Esophagus (tissue), 2 donors: ENCODE measurements at regions not wholly inside any gene's neighbourhood (a gene's known extent, or its start where the extent isn't known, plus 50 kb on each side); places are given as distances from the start of the nearest gene placed in this dataset.
"Not testable (repeated sequence)": the region's sequence is repeated elsewhere in the genome, so short reads cannot be mapped to it uniquely, and the experiment has no call there.

Source experiments
- H3K27ac ChIP-seq, 2 donors: one replicate each; pipeline ENCODE4 v1.5.1; 2013; ENCODE audit warnings: low read depth in 2 of 2, mild to moderate bottlenecking in 2 of 2, inconsistent platforms in 1 of 2, low read length in 1 of 2, moderate library complexity in 1 of 2
- H3K27me3 ChIP-seq, 2 donors: one replicate each; pipeline ENCODE4 v1.6.1; 2013; ENCODE audit warnings: low read length in 2 of 2, control low read depth in 1 of 2, mild to moderate bottlenecking in 1 of 2; ENCODE audit not compliant: insufficient read depth in 2 of 2, control insufficient read depth in 1 of 2
- H3K36me3 ChIP-seq, 2 donors: one replicate each; pipeline ENCODE4 v1.6.1; 2013; ENCODE audit warnings: low read length in 1 of 2; ENCODE audit not compliant: control insufficient read depth in 2 of 2, insufficient read depth in 2 of 2
- H3K4me1 ChIP-seq, 2 donors: one replicate each; pipeline ENCODE4 v1.6.1; 2013; ENCODE audit warnings: low read length in 1 of 2; ENCODE audit not compliant: control insufficient read depth in 2 of 2, insufficient read depth in 2 of 2
- H3K4me3 ChIP-seq, 2 donors: one replicate each; pipeline ENCODE4 v1.5.1; 2013; ENCODE audit warnings: low read length in 2 of 2, mild to moderate bottlenecking in 2 of 2, low read depth in 1 of 2, moderate library complexity in 1 of 2
- H3K9me3 ChIP-seq, 2 donors: one replicate each; pipeline ENCODE4 v1.6.1; 2013; ENCODE audit warnings: mild to moderate bottlenecking in 2 of 2, low read depth in 1 of 2, low read length in 1 of 2, moderate library complexity in 1 of 2; ENCODE audit not compliant: control insufficient read depth in 2 of 2, insufficient read depth in 1 of 2
- WGBS, 2 donors: extraction: QIAGEN DNeasy Blood & Tissue Kit; methylation state at CpG; one replicate each; pipeline ENCODE4 v1.1.7; 2013; 5-methylcytosine and 5-hydroxymethylcytosine counted together
- donor health status: healthy with polysubstance abuse.
- donor health status: Bipolar disorder and iron deficiency.

DNA sequence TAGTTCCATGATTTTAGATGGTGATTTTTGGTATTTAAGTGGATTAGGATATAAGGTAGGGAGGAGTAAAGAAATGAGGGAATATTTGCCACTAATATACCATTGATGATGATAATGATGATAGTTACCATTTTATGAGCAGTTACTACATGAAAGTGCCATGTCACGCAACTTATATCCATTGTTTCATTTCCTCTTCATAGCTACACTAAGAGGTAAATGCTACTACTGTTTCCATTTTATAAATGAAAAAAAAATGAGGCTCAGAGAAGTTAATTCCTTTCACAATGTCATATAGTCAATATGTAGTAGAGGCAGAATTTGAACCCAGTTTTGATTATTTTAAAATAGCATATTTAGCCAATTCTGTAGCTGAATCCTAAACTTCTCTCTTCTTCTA is 112.2 kb upstream of the ADRA1B start:
- Histone ChIP-seq H3K9me3 (no peaks in the 10 kb centered on the region), H3K27ac (no peak overlapping the region), H3K27me3 (no peaks in the 10 kb centered on the region), H3K36me3 (no peaks in the 10 kb centered on the region), H3K4me1 (no peaks in the 10 kb centered on the region), H3K4me3 (no peak overlapping the region)
- 94 to 97% methylated on average over 1 of the region's 1 CpG for WGBS, 2 donors

DNA sequence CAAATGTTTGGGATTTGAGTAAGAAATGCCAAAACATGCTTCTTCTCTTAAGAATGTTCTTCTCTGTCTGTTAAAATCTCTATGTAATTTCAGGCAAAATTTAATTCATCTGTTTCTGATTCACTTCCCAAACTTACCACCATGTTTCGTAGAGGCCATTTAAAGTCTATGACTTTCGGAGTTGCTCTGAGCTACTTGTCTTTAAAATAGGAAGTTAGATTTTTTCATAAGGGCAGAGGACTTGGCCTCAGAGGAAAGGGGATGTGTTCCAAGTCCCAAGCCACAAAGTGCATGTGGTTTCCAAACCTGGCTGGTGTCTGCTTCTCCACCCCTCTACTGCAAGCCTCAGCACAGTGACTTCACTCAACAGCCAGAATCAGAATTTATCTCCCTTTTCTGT is 111.3 kb upstream of the ADRA1B start:
- 67 to 71% methylated on average over 2 of the region's 2 CpGs for WGBS, 2 donors
- H3K9me3 ChIP-seq = no peaks in the 10 kb centered on the region

DNA sequence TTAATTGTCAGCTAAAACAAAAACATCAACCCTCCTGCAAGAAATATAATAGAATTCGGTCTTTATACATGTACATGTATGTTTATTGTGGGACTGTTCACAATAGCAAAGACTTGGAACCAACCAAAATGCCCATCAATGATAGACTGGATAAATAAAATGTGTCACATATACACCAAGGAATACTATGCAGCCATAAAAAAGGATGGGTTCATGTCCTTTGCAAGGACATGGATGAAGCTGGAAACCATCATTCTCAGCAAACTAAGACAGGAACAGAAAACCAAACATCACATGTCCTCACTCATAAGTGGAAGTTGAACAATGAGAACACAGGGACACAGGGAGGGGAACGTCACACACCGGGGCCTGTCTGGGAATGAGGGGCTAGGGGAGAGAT is 109.1 kb upstream of the ADRA1B start:
- not testable (repeated sequence) for H3K4me1 ChIP-seq, H3K27ac ChIP-seq, H3K4me3 ChIP-seq, H3K27me3 ChIP-seq, H3K36me3 ChIP-seq, H3K9me3 ChIP-seq
- WGBS, 2 donors = 90 to 96% methylated on average over 3 of the region's 3 CpGs

More for the DNA sequence above, 111.3 kb upstream of the ADRA1B start:
- no peaks in the 10 kb centered on the region for H3K36me3 ChIP-seq
- H3K4me3 ChIP-seq = no peak overlapping the region
- no peaks in the 10 kb centered on the region for H3K4me1 ChIP-seq
- H3K27ac ChIP-seq = no peak overlapping the region
- H3K27me3 ChIP-seq = no peaks in the 10 kb centered on the region

DNA sequence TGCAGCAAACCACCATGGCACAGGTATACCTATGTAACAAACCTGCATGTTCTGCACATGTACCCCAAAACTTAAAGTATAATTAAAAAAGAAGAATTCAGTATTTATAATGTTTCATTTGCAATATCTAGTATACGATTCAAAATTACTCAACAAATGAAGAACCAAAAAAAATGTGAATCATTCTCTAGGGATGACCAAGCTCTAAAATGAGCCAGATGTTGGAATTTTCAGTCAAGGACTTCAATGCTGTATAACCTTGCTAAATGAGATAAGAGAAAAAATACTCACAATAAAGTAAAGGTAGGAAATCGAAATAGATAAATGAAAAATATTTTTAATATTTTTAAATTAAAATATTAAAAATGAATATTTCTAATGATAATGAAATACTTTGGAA is 108.7 kb upstream of the ADRA1B start:
- Histone ChIP-seq H3K36me3 (no peaks in the 10 kb centered on the region), H3K9me3 (no peaks in the 10 kb centered on the region), H3K27me3 (no peaks in the 10 kb centered on the region), H3K4me3 (no peak overlapping the region), H3K27ac (no peak overlapping the region), H3K4me1 (no peaks in the 10 kb centered on the region)
- WGBS, 2 donors = 77 to 86% methylated on average over 2 of the region's 2 CpGs

DNA sequence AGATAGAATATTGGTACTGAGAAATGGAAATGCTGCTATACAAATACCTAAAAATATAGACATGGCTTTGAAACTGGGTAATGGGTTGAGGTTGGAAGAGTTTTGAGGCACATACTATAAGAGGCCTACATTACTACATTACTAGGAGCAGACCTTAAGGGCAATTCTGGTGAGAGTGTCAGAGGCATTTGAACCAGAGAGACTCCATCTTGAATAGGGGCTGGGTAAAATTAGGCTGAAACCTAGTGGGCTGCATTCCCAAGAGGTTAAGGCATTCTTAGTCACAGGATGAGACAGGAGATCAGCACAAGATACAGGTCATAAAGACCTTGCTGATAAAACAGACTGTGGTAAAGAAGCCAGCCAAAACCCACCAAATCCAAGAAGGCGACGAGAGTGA is 104.6 kb upstream of the ADRA1B start:
- 79 to 88% methylated on average over 2 of the region's 2 CpGs for WGBS, 2 donors
- Histone ChIP-seq H3K36me3 (no peaks in the 10 kb centered on the region), H3K27ac (no peak overlapping the region), H3K9me3 (no peaks in the 10 kb centered on the region), H3K4me1 (no peaks in the 10 kb centered on the region), H3K4me3 (no peak overlapping the region), H3K27me3 (no peaks in the 10 kb centered on the region)

DNA sequence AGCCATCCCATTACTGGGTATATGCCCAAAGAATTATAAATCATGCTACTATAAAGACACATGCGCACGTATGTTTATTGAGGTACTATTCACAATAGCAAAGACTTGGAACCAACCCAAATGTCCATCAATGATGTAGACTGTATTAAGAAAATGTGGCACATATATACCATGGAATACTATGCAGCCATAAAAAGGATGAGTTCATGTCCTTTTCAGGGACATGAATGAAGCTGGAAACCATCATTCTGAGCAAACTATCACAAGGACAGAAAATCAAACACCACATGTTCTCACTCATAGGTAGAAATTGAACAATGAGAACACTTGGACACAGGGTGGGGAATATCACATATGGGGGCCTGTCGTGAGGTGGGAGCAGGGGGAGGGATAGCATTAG is 103.5 kb upstream of the ADRA1B start:
- not testable (repeated sequence) for H3K9me3 ChIP-seq, H3K36me3 ChIP-seq

DNA sequence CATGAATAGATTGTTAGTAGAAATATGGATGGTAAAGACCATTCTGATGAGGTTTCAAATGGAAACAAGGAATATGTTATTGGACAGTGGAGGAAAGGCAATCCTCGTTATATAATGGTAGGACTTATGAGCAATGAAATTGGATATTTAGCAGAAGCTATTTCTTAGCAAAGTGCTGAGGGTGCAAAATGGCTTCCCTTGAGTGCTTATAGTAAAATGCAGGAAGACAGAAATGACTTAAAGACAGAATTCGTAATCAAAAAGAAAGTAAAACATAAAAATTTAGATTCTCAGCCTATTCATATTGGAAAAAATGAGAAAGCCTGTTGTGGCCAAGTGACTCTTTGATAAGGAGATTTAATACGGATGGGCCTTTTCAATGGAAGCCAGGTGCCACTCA is 102.1 kb upstream of the ADRA1B start:
- 74 to 77% methylated on average over 3 of the region's 3 CpGs for WGBS, 2 donors
- Histone ChIP-seq H3K4me1 (no peaks in the 10 kb centered on the region), H3K36me3 (no peaks in the 10 kb centered on the region), H3K27me3 (no peaks in the 10 kb centered on the region), H3K9me3 (no peaks in the 10 kb centered on the region), H3K4me3 (no peak overlapping the region), H3K27ac (no peak overlapping the region)

More for the DNA sequence above, 103.5 kb upstream of the ADRA1B start:
- 88 to 92% methylated on average over 3 of the region's 3 CpGs for WGBS, 2 donors
- H3K27ac ChIP-seq, H3K27me3 ChIP-seq, H3K4me3 ChIP-seq, H3K4me1 ChIP-seq: not testable (repeated sequence)

DNA sequence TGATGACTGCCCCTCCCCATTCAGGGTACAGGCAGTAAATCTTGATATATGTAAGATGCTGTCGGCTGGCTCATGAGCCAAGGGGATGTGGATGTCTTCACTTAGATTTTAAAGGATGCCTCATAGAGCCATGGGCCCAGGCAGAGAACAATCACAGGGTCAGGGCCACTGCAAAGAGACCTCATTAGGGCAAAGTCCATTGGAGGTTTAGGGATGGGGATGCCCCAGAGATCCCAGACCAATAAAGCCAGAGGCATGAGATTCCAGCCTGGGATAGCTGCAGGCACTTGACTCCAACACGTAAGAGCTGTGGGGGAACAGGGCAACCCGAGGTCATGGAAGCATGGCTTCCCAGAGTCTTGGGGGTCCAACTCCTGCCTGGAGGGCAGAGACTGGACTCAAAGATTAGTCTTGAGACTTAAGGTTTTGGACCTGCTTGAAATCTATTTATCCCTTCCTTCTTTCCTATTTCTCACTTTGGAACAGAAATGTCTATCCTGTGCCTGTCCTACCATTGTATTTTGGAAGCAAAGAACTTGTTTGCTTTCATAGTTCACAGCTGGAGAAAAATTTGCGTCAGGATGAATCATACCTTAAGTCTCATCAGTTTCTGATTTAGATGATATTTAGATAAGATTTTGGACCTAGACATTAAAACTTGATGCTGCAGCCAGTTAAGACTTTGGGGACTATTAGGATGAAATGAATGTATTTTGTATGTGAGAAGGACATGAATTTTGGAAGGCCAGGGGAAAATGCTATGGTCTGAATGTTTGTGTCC is 101.3 kb upstream of the ADRA1B start:
- H3K27ac ChIP-seq = no peak overlapping the region
- WGBS, 2 donors = 78 to 80% methylated on average over 4 of the region's 4 CpGs
- no peak overlapping the region for H3K4me3 ChIP-seq
- H3K9me3 ChIP-seq = no peaks in the 10 kb centered on the region
- H3K36me3 ChIP-seq = no peaks in the 10 kb centered on the region
- no peaks in the 10 kb centered on the region for H3K4me1 ChIP-seq
- no peaks in the 10 kb centered on the region for H3K27me3 ChIP-seq

DNA sequence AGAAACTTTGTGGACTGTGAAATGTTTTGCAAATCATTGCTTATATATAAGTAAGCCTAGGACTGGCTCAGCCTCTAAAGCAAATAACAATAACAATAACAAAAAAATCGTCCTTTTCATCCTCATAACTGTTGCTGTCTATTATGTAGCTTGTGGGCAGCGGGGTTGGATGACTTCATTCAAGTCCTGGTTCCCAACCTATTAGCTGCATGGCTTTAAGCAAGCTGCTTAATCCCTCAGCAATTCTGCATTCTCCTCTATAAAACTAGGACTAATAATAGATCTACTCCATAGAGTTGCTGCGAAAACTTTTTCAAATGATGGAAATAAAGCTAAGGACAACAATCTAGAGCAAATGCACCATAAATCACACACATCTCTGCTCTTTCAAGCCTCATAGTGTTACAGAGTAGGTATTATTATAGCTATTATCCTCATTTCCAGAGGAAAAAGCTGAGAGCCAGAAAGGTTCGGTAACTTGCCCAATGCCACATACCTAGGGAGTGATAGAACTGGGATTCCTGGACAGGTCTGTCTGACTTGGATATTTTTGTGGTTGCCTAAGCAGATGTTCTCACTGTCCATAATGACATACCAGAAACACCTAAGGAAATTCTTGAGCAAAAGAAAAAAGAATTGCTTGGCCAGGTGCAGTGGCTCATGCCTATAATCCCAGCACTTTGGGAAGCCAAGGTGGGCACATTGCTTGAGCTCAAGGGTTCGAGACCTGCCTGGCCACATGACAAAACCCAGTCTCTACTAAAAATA is 98.8 kb upstream of the ADRA1B start:
- no peak overlapping the region for H3K27ac ChIP-seq
- no peaks in the 10 kb centered on the region for H3K9me3 ChIP-seq
- no peak overlapping the region for H3K4me3 ChIP-seq
- no peaks in the 10 kb centered on the region for H3K36me3 ChIP-seq
- no peaks in the 10 kb centered on the region for H3K27me3 ChIP-seq
- no peaks in the 10 kb centered on the region for H3K4me1 ChIP-seq
- 73 to 74% methylated on average over 5 of the region's 5 CpGs for WGBS, 2 donors
